ENCODE measurements at regions not wholly inside any gene's neighbourhood (a gene's known extent, or its start where the extent isn't known, plus 50 kb on each side); places are given as distances from the start of the nearest gene placed in this dataset.

DNA sequence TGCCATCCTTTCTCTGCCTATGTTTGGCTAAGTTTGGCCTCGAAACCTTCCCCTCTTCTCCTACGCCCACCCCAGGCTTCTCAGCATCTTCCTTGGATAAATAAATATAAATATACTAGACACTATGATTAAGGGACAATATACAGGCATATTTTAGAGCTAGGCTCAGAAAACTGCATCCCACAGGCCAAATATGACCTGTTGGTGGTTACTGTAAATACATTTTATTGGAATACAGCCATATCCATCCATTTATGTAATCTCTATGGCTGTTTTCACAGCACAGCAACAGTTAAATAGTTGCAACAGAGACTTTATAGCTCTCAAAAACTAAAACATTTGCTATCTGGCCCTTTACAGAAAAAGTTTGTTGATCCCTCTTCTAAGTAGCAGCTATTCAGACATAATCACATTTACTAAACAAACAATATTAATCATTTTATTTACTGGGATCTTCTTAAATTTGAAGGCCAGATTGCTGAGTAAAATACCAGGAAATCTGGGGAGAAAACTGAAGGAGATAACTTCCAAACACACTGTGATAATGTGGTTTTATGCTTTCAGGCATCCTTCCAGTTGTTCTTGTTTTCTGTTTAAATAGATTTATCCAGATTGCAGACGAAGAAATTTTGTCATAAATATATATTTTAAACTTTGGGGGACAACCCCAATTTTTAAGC is 269.7 kb upstream of the THRB start:
- Histone ChIP-seq H3K27me3 (ENCODE audit: control insufficient read depth in 2 of 2, insufficient read depth in 2 of 2, low read length in 2 of 2) (no peaks in the 10 kb centered on the region), H3K4me3 (replicated peaks in 1 of 3; ENCODE audit: insufficient read depth in 1 of 3, low read depth in 1 of 3, low read length in 3 of 3) (no peak overlapping the region), H3K9me1 (replicated peaks; ENCODE audit: control insufficient read depth, extremely low read depth, insufficient read depth, low read length) (no peaks in the 10 kb centered on the region), H3K36me3 (ENCODE audit: control insufficient read depth in 2 of 2, extremely low read depth in 1 of 2, insufficient read depth in 2 of 2, low read length in 2 of 2) (no peaks in the 10 kb centered on the region), H4K20me1 (replicated peaks; ENCODE audit: control insufficient read depth, extremely low read depth, insufficient read depth, low read length) (no peaks in the 10 kb centered on the region), H3K27ac (ENCODE audit: insufficient read depth, low read depth, low read length) (no peak overlapping the region), H3K9ac (replicated peaks; ENCODE audit: extremely low read depth, insufficient read depth, low read length) (no peak overlapping the region), H3K79me2 (ENCODE audit: control insufficient read depth, insufficient read depth, low read length) (no peaks in the 10 kb centered on the region), H3K4me1 (ENCODE audit: control insufficient read depth, extremely low read depth, insufficient read depth, low read length) (no peaks in the 10 kb centered on the region), H3K4me2 (ENCODE audit: insufficient read depth, low read length) (no peak overlapping the region), H3K9me3 (replicated peaks; ENCODE audit: control insufficient read depth, insufficient read depth, low read length) (no peaks in the 10 kb centered on the region), H2AFZ (ENCODE audit: low read depth, low read length) (no peak overlapping the region)
- CTCF ChIA-PET = interaction anchor here (1.2 to 3.1 kb wide), 2 partner anchors 9 to 56 kb away, joined by 3 to 10 read pairs; no protein-coding TSS in a partner anchor
- FAIRE-seq (no peak), DNase-seq (ENCODE audit: low read depth, low spot score) (no peak)
- intact Hi-C loops (cut with micrococcal nuclease) = no loop called here
- POLR2A ChIA-PET = no interaction called here
- TF ChIP-seq POLR2A (IDR thresholded peaks at IDR 0.05; ENCODE audit: low read depth, low read length) (no peak), JUN (IDR thresholded peaks at IDR 0.05; ENCODE audit: borderline replicate concordance, insufficient read depth, insufficient read length, low read depth) (no peak), MYC (IDR thresholded peaks at IDR 0.05; ENCODE audit: low read depth, low read length) (no peak), FOS (IDR thresholded peaks at IDR 0.05; ENCODE audit: borderline replicate concordance, insufficient read depth, low read length) (no peak), GATA2 (IDR thresholded peaks at IDR 0.05; ENCODE audit: insufficient read depth, insufficient read length, low read depth, low read length) (no peak), EZH2 (IDR thresholded peaks at IDR 0.05; ENCODE audit: borderline replicate concordance, low read depth, low read length, severe bottlenecking) (no peak), POLR2AphosphoS5 (IDR thresholded peaks at IDR 0.05; ENCODE audit: insufficient read depth, low read depth, low read length) (no peak)
- TF ChIP-seq, protein P1, sequence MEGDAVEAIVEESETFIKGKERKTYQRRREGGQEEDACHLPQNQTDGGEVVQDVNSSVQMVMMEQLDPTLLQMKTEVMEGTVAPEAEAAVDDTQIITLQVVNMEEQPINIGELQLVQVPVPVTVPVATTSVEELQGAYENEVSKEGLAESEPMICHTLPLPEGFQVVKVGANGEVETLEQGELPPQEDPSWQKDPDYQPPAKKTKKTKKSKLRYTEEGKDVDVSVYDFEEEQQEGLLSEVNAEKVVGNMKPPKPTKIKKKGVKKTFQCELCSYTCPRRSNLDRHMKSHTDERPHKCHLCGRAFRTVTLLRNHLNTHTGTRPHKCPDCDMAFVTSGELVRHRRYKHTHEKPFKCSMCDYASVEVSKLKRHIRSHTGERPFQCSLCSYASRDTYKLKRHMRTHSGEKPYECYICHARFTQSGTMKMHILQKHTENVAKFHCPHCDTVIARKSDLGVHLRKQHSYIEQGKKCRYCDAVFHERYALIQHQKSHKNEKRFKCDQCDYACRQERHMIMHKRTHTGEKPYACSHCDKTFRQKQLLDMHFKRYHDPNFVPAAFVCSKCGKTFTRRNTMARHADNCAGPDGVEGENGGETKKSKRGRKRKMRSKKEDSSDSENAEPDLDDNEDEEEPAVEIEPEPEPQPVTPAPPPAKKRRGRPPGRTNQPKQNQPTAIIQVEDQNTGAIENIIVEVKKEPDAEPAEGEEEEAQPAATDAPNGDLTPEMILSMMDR (IDR thresholded peaks at IDR 0.05; ENCODE audit: extremely low read depth in 1 of 2, insufficient read depth in 1 of 2, low read depth in 1 of 2, low read length in 2 of 2) = no peak
- TF ChIP-seq, protein P2, sequence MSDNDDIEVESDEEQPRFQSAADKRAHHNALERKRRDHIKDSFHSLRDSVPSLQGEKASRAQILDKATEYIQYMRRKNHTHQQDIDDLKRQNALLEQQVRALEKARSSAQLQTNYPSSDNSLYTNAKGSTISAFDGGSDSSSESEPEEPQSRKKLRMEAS (IDR thresholded peaks at IDR 0.05; ENCODE audit: insufficient read depth, insufficient read length) = no peak
- BruUV-seq (replicated peaks) = no TSS peak
- dilution Hi-C loops (cut with MboI; ENCODE audit: extremely low pct_ligation_motif_present, low sequenced_read_pairs) = no loop called here

Measured in endothelial cell of umbilical vein (primary cell).